Endothelial cell (in vitro differentiated cells): ENCODE measurements at regions not wholly inside any gene's neighbourhood (a gene's known extent, or its start where the extent isn't known, plus 50 kb on each side); places are given as distances from the start of the nearest gene placed in this dataset.

Experiments
- DNase-seq: peaks from one replicate; pipeline ENCODE4 v3.0.0; 2021; ENCODE audit warnings: low spot score
- H3K27ac Mint-ChIP-seq: one replicate; pipeline ENCODE4 v1.8.0; 2021; ENCODE audit warnings: mixed read lengths, inconsistent platforms; ENCODE audit not compliant: unreplicated experiment
- H3K27me3 Mint-ChIP-seq: one replicate; pipeline ENCODE4 v1.8.0; 2021; ENCODE audit warnings: mild to moderate bottlenecking, moderate library complexity, mixed read lengths, inconsistent platforms; ENCODE audit not compliant: unreplicated experiment
- H3K36me3 Mint-ChIP-seq: one replicate; pipeline ENCODE4 v1.8.0; 2021; ENCODE audit warnings: mild to moderate bottlenecking, low read depth, mixed read lengths, inconsistent platforms; ENCODE audit not compliant: unreplicated experiment
- H3K4me1 Mint-ChIP-seq: one replicate; pipeline ENCODE4 v1.8.0; 2021; ENCODE audit warnings: mild to moderate bottlenecking, mixed read lengths, inconsistent platforms; ENCODE audit not compliant: unreplicated experiment
- H3K4me3 Mint-ChIP-seq: one replicate; pipeline ENCODE4 v1.8.0; 2021; ENCODE audit warnings: mild to moderate bottlenecking, mixed read lengths, inconsistent platforms; ENCODE audit not compliant: unreplicated experiment
- H3K9me3 Mint-ChIP-seq: one replicate; pipeline ENCODE4 v1.8.0; 2021; ENCODE audit warnings: mixed read lengths, inconsistent platforms; ENCODE audit not compliant: unreplicated experiment
- TF ChIP-seq, protein P1 (sequence below): fragments of 200-600 bp; sonication (generic); IDR thresholded peaks from one replicate; pipeline ENCODE4 v1.5.0; 2021; ENCODE audit warnings: antibody characterized with exemption; ENCODE audit not compliant: unreplicated experiment

GRCh38 chr12:105992849-105993740, 145.7 kb downstream of the NUAK1 start:
- H3K36me3 Mint-ChIP-seq, result no peaks in the 10 kb centered on the region
- DNase-seq, result no peak
- peaks cover 8% of the 10 kb centered on the region for H3K4me1 Mint-ChIP-seq
- H3K9me3 Mint-ChIP-seq, result no peaks in the 10 kb centered on the region
- peaks cover 6% of the 10 kb centered on the region for H3K27me3 Mint-ChIP-seq
- H3K27ac Mint-ChIP-seq, result no peak overlapping the region
- H3K4me3 Mint-ChIP-seq, result no peak overlapping the region
- TF ChIP-seq, protein P1, sequence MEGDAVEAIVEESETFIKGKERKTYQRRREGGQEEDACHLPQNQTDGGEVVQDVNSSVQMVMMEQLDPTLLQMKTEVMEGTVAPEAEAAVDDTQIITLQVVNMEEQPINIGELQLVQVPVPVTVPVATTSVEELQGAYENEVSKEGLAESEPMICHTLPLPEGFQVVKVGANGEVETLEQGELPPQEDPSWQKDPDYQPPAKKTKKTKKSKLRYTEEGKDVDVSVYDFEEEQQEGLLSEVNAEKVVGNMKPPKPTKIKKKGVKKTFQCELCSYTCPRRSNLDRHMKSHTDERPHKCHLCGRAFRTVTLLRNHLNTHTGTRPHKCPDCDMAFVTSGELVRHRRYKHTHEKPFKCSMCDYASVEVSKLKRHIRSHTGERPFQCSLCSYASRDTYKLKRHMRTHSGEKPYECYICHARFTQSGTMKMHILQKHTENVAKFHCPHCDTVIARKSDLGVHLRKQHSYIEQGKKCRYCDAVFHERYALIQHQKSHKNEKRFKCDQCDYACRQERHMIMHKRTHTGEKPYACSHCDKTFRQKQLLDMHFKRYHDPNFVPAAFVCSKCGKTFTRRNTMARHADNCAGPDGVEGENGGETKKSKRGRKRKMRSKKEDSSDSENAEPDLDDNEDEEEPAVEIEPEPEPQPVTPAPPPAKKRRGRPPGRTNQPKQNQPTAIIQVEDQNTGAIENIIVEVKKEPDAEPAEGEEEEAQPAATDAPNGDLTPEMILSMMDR, result no peak

DNA sequence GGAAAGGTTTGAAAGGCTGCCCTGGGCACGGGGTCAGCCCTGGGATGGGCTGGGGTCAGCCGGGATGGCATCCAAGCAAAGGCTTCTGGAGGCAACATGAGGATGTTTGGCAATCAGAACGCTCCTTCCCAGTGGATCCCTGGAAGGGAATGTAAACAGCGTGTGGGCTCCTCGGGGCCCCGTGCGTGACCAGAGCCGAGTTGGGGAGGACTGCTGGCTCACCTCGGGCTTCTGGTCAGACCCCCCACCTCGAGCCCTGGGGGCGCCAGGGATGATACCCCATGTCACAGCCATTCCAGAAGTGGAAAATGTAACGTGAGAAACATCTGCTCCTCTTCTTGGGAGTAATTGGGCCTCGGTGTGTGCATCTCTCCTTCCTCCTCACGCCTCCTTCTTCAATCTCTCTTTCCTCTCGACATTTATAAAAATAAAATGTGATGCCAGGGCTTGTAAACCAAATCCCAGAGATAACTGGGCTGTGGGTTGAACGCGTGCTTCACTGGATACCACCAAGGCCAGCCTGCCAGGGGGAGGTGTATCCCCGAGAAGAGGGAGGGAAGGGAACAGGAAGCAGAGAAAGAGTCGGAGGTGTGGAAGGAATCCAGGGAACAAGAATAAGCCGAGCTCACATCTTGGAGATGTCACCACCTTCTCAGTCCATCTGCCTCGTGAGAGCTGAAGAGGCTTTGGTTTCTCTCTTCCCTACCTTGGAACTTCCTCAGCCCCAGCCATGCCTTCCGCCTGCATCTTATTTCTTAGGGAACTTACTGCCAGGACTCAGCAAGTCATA, 144.8 kb downstream of the NUAK1 start:
- TF ChIP-seq, protein P1, result no peak
- no peak overlapping the region for H3K27ac Mint-ChIP-seq
- no peaks in the 10 kb centered on the region for H3K9me3 Mint-ChIP-seq
- no peak for DNase-seq
- H3K27me3 Mint-ChIP-seq, result peaks cover 6% of the 10 kb centered on the region
- no peak overlapping the region for H3K4me3 Mint-ChIP-seq
- H3K36me3 Mint-ChIP-seq, result no peaks in the 10 kb centered on the region
- peaks cover 8% of the 10 kb centered on the region for H3K4me1 Mint-ChIP-seq

DNA sequence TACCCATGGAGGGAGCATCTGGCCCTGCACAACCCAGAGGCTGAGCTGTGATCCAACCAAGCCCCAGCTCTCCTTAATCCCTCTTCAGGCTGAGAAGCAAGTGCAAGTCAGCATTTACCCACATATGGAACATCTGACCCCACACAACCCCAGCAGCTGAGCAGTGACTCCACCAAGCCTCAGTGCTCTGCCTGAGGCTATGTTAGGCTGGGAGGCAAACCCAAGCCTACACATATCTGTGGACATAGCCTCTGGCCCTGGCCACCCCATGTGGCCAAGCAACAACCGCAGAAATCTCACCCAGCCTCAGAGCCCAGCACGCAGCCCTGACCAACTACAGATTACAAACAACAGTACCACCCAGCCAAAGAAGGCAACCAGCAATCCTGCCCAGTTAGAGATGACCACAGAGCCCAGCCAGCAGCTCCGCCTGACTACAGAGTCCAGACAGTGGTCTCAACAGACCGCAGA, 142.8 kb downstream of the NUAK1 start:
- H3K9me3 Mint-ChIP-seq, result no peaks in the 10 kb centered on the region
- peaks cover 6% of the 10 kb centered on the region for H3K27me3 Mint-ChIP-seq
- no peak for DNase-seq
- H3K4me1 Mint-ChIP-seq, result peaks cover 8% of the 10 kb centered on the region
- no peak overlapping the region for H3K27ac Mint-ChIP-seq
- no peak overlapping the region for H3K4me3 Mint-ChIP-seq
- no peaks in the 10 kb centered on the region for H3K36me3 Mint-ChIP-seq
- TF ChIP-seq, protein P1, result no peak

GRCh38 chr12:105998561-105998960, 140.2 kb downstream of the NUAK1 start:
- TF ChIP-seq, protein P1, result no peak
- no peak for DNase-seq
- Mint-ChIP-seq H3K27ac (no peak overlapping the region), H3K36me3 (no peaks in the 10 kb centered on the region), H3K4me1 (peaks cover under 1% of the 10 kb centered on the region), H3K9me3 (no peaks in the 10 kb centered on the region), H3K27me3 (peaks cover 3% of the 10 kb centered on the region), H3K4me3 (no peak overlapping the region)
